OCI-LY3 (cell line): ENCODE measurements at regions not wholly inside any gene's neighbourhood (a gene's known extent, or its start where the extent isn't known, plus 50 kb on each side); places are given as distances from the start of the nearest gene placed in this dataset.

ENCODE experiments used
- H2AFZ ChIP-seq: fragments of 200-600, 300-600 bp; shearing (Covaris generic); 2 replicates; pipeline ENCODE4 v1.6.0; 2014; ENCODE audit warnings: antibody characterized with exemption, low read depth, low read length
- H3K27ac ChIP-seq: fragments of 200-600, 300-600 bp; sonication (generic); 2 replicates; pipeline ENCODE4 v1.5.1; 2014; ENCODE audit warnings: mild to moderate bottlenecking, low read length, moderate library complexity, mixed read lengths
- H3K27me3 ChIP-seq: fragments of 200-600, 300-600 bp; sonication (generic); 2 replicates; pipeline ENCODE4 v1.6.1; 2014; ENCODE audit warnings: low read depth, low read length, mixed read lengths
- H3K36me3 ChIP-seq: fragments of 200-600, 300-600 bp; sonication (generic); replicated peaks from 2 replicates; pipeline ENCODE3; 2014; ENCODE audit warnings: low read depth, low read length, mixed read lengths
- H3K4me1 ChIP-seq: fragments of 300-600, 200-600 bp; sonication (generic); 2 replicates; pipeline ENCODE4 v1.6.1; 2014; ENCODE audit warnings: low read length, mixed read lengths
- H3K4me2 ChIP-seq: fragments of 200-600, 300-600 bp; sonication (generic); 2 replicates; pipeline ENCODE4 v1.6.1; 2014; ENCODE audit warnings: low read length, mixed read lengths
- H3K4me3 ChIP-seq: fragments of 300-600, 200-600 bp; sonication (generic); 2 replicates; pipeline ENCODE4 v1.5.1; 2014; ENCODE audit warnings: antibody characterized with exemption, mild to moderate bottlenecking, low read length, moderate library complexity
- H3K79me2 ChIP-seq: fragments of 300-600, 200-600 bp; shearing (Covaris generic); 2 replicates; pipeline ENCODE4 v1.6.1; 2014; ENCODE audit warnings: mild to moderate bottlenecking, low read length, mixed read lengths
- H3K9ac ChIP-seq: fragments of 300-600, 200-600 bp; shearing (Covaris generic); 2 replicates; pipeline ENCODE4 v1.6.0; 2014; ENCODE audit warnings: mild to moderate bottlenecking, low read length, moderate library complexity
- H3K9me3 ChIP-seq: fragments of 200-600, 300-600 bp; shearing (Covaris generic); 2 replicates; pipeline ENCODE4 v1.6.1; 2014; ENCODE audit warnings: low read length, mixed read lengths; ENCODE audit not compliant: insufficient read depth
- H4K20me1 ChIP-seq: fragments of 200-600, 300-600 bp; sonication (generic); 2 replicates; pipeline ENCODE4 v1.6.1; 2016; ENCODE audit warnings: low read length, mixed read lengths; ENCODE audit not compliant: insufficient read depth
- CTCF ChIP-seq: fragments of 200-600, 300-600 bp; sonication (generic); IDR thresholded peaks from 2 replicates; pipeline ENCODE4 v1.5.1; 2014; ENCODE audit warnings: antibody characterized with exemption, low read length, low read depth
- EZH2phosphoT487 ChIP-seq: fragments of 200-600 bp; shearing (Covaris generic); IDR thresholded peaks from 2 replicates; pipeline ENCODE4 v1.6.1; 2018; ENCODE audit warnings: antibody characterized with exemption, mixed run types, low read depth

- no peaks in the 10 kb centered on the region for H4K20me1 ChIP-seq
- H3K4me2 ChIP-seq, result no peak overlapping the region
- H3K36me3 ChIP-seq, result no peaks in the 10 kb centered on the region
- H3K79me2 ChIP-seq, result no peaks in the 10 kb centered on the region
- H3K9ac ChIP-seq, result no peak overlapping the region
- no peak for TF ChIP-seq EZH2phosphoT487
- TF ChIP-seq CTCF, result no peak
- no peak overlapping the region for H3K4me3 ChIP-seq
- no peaks in the 10 kb centered on the region for H3K27me3 ChIP-seq
- no peak overlapping the region for H3K27ac ChIP-seq
- H3K4me1 ChIP-seq, result peaks cover 3% of the 10 kb centered on the region; the same call in 1 of the 2 replicates
- no peaks in the 10 kb centered on the region for H3K9me3 ChIP-seq
- H2AFZ ChIP-seq, result no peak overlapping the region
Observed at GRCh38 chr2:144648837-144649465, 129.0 kb upstream of the ZEB2 start.

- TF ChIP-seq EZH2phosphoT487 (no peak), CTCF (no peak)
Observed at GRCh38 chr2:144645083-144645778, 125.3 kb upstream of the ZEB2 start.

GRCh38 chr2:144644549-144644948, 124.6 kb upstream of the ZEB2 start:
- H3K9ac ChIP-seq, result no peak overlapping the region
- H3K36me3 ChIP-seq, result no peaks in the 10 kb centered on the region
- H3K27ac ChIP-seq, result no peak overlapping the region
- H3K9me3 ChIP-seq, result no peaks in the 10 kb centered on the region
- no peaks in the 10 kb centered on the region for H4K20me1 ChIP-seq
- H3K27me3 ChIP-seq, result peaks cover 3% of the 10 kb centered on the region; the same call in 1 of the 2 replicates
- H3K4me2 ChIP-seq, result no peak overlapping the region
- H3K4me1 ChIP-seq, result peaks cover 3% of the 10 kb centered on the region; the same call in 1 of the 2 replicates
- TF ChIP-seq EZH2phosphoT487 (no peak), CTCF (no peak)
- H3K79me2 ChIP-seq, result no peaks in the 10 kb centered on the region
- H2AFZ ChIP-seq, result no peak overlapping the region
- no peak overlapping the region for H3K4me3 ChIP-seq

More at GRCh38 chr2:144645083-144645778, 125.3 kb upstream of the ZEB2 start:
- H3K9ac ChIP-seq, result no peak overlapping the region
- H3K4me2 ChIP-seq, result no peak overlapping the region
- no peaks in the 10 kb centered on the region for H3K36me3 ChIP-seq
- no peaks in the 10 kb centered on the region for H3K9me3 ChIP-seq
- no peak overlapping the region for H2AFZ ChIP-seq
- no peaks in the 10 kb centered on the region for H4K20me1 ChIP-seq
- H3K27ac ChIP-seq, result no peak overlapping the region
- no peaks in the 10 kb centered on the region for H3K79me2 ChIP-seq
- peaks cover 3% of the 10 kb centered on the region; the same call in 1 of the 2 replicates for H3K27me3 ChIP-seq
- H3K4me3 ChIP-seq, result no peak overlapping the region
- peaks cover 3% of the 10 kb centered on the region; the same call in 1 of the 2 replicates for H3K4me1 ChIP-seq

GRCh38 chr2:144643537-144644336, 123.8 kb upstream of the ZEB2 start:
- no peak for TF ChIP-seq CTCF
- no peak for TF ChIP-seq EZH2phosphoT487
- Histone ChIP-seq H3K79me2 (no peaks in the 10 kb centered on the region), H2AFZ (no peak overlapping the region), H3K4me2 (no peak overlapping the region), H3K4me3 (no peak overlapping the region), H3K27ac (no peak overlapping the region), H3K36me3 (no peaks in the 10 kb centered on the region), H3K9me3 (no peaks in the 10 kb centered on the region), H3K27me3 (peaks cover 3% of the 10 kb centered on the region; the same call in 1 of the 2 replicates), H3K9ac (no peak overlapping the region), H3K4me1 (peaks cover 3% of the 10 kb centered on the region; the same call in 1 of the 2 replicates), H4K20me1 (no peaks in the 10 kb centered on the region)
